GM12891 (cell line): ENCODE measurements at regions not wholly inside any gene's neighbourhood (a gene's known extent, or its start where the extent isn't known, plus 50 kb on each side); places are given as distances from the start of the nearest gene placed in this dataset.

Source experiments
- DNase-seq: peaks from one replicate; pipeline ENCODE4 v3.0.0; 2011; ENCODE audit warnings: low spot score; ENCODE audit not compliant: insufficient read length
- FAIRE-seq: peaks from 2 replicates; lab custom pipeline; 2011; peaks lifted over from hg19 to GRCh38; lab: Jason Lieb, UNC
- PAX5 ChIP-seq: IDR thresholded peaks from 2 replicates; pipeline ENCODE4 v1.6.1; 2011; ENCODE audit warnings: low read length, moderate library complexity, mild to moderate bottlenecking; ENCODE audit not compliant: insufficient read depth, severe bottlenecking
- POLR2A ChIP-seq: IDR thresholded peaks from 2 replicates; pipeline ENCODE4 v1.6.1; 2011; ENCODE audit warnings: low read depth, low read length, control low read depth
- POLR2AphosphoS5 ChIP-seq: IDR thresholded peaks from 2 replicates; pipeline ENCODE4 v1.6.1; 2011; ENCODE audit warnings: low read depth, low read length, control low read depth
- POU2F2 ChIP-seq: IDR thresholded peaks from 2 replicates; pipeline ENCODE4 v1.6.1; 2011; ENCODE audit warnings: low read depth, mild to moderate bottlenecking, control low read depth, low read length, moderate library complexity
- SPI1 ChIP-seq: IDR thresholded peaks from 2 replicates; pipeline ENCODE4 v1.6.1; 2011; ENCODE audit warnings: low read depth, low read length, control low read depth
- TAF1 ChIP-seq: IDR thresholded peaks from 2 replicates; pipeline ENCODE4 v1.6.1; 2011; ENCODE audit warnings: low read depth, low read length, control low read depth

- DNase-seq (no peak), FAIRE-seq (no peak)
- no peak for TF ChIP-seq TAF1
- no peak for TF ChIP-seq POLR2A
- TF ChIP-seq POU2F2, result no peak
- no peak for TF ChIP-seq PAX5
- TF ChIP-seq POLR2AphosphoS5, result no peak
- TF ChIP-seq SPI1, result no peak
These were observed 286.3 kb downstream of the POU4F1 start for GRCh38 chr13:78317030-78317429.

DNA sequence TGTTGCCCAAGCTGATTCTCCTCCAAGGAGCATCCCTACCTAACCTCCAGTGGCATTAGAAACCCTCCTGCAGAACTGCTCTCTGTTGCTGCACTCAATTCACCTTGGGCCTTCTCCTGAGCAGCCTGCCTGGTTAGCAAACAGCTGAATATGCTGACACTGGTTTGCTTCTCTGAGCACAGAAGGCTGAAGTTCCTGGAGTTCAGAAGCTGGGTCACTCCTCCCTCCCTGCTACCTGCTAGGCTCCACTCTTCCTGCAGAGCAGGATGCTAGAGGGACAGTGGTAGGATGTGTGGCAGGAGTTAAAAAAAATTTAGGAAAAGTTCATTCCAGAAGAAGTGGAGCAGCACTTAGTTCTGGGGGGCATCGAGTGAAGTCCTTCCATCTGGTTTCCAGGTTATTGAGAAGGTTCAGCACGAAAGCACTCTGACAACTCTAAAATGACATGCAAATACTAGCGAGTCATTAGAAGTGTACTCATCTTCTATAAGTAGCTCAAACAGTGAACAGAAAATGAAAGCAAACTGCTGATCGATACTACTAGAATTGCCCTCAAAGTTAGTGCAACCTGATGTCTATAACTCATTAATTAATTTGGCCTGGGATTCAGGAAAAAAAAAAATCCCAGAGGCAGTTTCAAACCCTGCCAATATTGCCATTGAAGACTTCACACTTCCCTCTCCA is 293.7 kb downstream of the POU4F1 start:
- no peak for TF ChIP-seq SPI1
- no peak for TF ChIP-seq TAF1
- FAIRE-seq (no peak), DNase-seq (no peak)

- FAIRE-seq, result no peak
- no peak for TF ChIP-seq SPI1
- no peak for TF ChIP-seq TAF1
- no peak for TF ChIP-seq POLR2AphosphoS5
- TF ChIP-seq POU2F2, result no peak
- DNase-seq, result no peak
These were observed 296.7 kb downstream of the POU4F1 start for GRCh38 chr13:78306519-78307206.

- TF ChIP-seq SPI1 (no peak), TAF1 (no peak), PAX5 (no peak), POLR2AphosphoS5 (no peak), POU2F2 (no peak), POLR2A (no peak)
- DNase-seq, result no peak
- no peak for FAIRE-seq
These were observed 298.2 kb downstream of the POU4F1 start for GRCh38 chr13:78305171-78305570.

DNA sequence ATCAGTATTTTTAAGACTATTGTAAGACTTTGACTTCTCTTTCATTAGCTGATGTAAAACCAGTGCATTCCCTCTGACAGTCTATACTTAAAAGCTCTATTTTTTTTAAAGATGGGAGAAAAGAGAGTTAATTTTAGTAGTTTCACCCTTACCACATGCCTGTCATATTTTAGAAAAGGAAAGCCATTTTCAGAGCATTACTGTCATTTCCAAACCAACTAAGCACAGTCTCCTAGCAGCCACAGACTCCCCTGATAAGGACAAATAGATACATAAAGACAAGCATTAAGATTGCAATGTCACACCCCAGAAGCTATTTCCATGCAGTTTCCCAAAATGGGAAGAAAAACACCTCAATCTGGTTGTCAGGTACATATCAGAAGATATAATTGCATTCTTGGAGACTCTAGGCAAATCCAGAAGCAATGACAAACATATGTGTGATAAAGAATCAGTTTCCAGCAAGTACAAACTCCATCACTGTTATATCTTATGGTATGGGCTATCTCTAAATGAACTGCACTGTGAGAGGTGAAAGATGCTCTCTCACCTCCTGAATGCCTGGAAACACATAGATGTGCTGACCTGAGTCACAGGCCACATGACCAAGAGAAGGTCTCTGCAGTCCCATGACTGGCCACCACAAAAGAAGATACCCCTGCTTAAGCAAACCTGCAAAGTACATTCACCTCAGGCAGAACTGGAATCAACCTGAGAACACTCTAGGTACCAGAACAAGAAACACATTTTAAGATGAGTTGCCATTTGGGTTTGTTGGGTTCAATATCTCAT is 303.3 kb downstream of the POU4F1 start:
- FAIRE-seq (no peak), DNase-seq (no peak)
- TF ChIP-seq POU2F2, result no peak
- TF ChIP-seq PAX5, result no peak

GRCh38 chr13:78298657-78299056 is 304.7 kb downstream of the POU4F1 start:
- FAIRE-seq (no peak), DNase-seq (no peak)
- no peak for TF ChIP-seq TAF1
- TF ChIP-seq SPI1, result no peak
- no peak for TF ChIP-seq POLR2A
- TF ChIP-seq POLR2AphosphoS5, result no peak
- TF ChIP-seq PAX5, result no peak
- no peak for TF ChIP-seq POU2F2

DNA sequence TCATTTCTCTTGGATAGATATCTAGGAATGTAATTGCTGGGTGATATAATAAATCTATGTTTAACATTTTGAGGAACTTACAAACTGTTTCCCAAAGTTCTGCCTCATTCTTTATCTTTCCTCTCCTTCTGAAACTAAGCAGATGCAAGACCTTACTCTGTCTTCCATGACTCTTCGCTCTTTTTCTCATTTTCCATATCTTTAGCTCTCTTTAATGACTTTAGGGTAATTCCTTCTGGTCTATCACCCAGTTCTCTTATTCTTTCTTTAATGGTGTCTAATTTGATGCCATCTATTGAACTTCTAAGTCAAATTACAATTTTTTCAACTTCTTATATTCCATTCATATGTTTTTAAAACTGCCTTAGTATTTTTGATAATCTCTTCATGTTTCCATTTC is 316.6 kb downstream of the POU4F1 start:
- no peak for TF ChIP-seq SPI1
- TF ChIP-seq PAX5, result no peak
- no peak for TF ChIP-seq POLR2AphosphoS5
- DNase-seq, result no peak
- FAIRE-seq, result no peak

DNA sequence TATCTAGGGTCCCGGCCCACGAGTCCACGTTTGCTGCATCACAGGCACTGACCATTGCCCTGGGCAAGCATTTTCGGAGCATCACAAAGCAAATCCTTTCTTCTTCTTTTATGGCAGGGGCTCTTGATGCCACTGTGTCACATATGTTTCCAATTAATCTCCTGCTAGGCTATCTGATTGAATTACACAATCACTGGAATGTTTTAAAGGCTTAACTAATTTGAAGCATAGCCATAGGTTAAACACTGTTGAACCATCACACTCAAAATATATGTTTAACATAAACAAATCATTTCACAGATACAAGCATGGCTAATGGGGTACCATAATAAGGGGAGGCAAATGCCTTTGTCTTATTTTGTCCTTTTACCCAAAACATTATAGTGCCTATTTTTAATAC is 338.3 kb downstream of the POU4F1 start:
- DNase-seq (no peak), FAIRE-seq (no peak)
- TF ChIP-seq POLR2A (no peak), SPI1 (no peak), POLR2AphosphoS5 (no peak), POU2F2 (no peak), TAF1 (no peak), PAX5 (no peak)

DNA sequence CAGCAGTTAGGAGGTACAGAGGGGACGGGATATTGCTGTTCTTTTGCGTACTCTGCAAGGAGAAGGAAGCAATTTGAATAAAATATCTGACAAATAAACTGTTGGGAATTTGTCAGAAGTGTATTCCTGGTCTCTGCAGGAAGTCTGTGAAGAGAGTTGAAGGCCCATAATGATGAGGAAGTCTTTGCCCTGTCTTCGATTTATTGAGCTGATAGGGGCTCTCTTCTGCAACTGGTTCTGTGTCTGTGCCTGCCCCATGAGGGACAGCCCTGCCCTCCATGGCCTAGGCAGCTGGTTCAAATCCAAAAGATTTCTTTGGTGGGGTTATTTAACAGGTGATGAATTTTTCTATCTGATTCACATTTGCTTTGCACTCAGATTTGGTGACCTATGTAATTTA is 339.7 kb upstream of the EDNRB start:
- TF ChIP-seq POLR2AphosphoS5, result no peak
- no peak for TF ChIP-seq SPI1
- no peak for TF ChIP-seq POLR2A
- no peak for TF ChIP-seq TAF1
- no peak for TF ChIP-seq PAX5
- TF ChIP-seq POU2F2, result no peak
- DNase-seq, result no peak
- no peak for FAIRE-seq

- DNase-seq, result no peak
- FAIRE-seq, result no peak
- no peak for TF ChIP-seq PAX5
- no peak for TF ChIP-seq POLR2AphosphoS5
- no peak for TF ChIP-seq POLR2A
- TF ChIP-seq SPI1, result no peak
- TF ChIP-seq POU2F2, result no peak
- no peak for TF ChIP-seq TAF1
These were observed 337.9 kb upstream of the EDNRB start for GRCh38 chr13:78256484-78256883.
